GM23338 (cell line): ENCODE measurements at regions not wholly inside any gene's neighbourhood (a gene's known extent, or its start where the extent isn't known, plus 50 kb on each side); places are given as distances from the start of the nearest gene placed in this dataset.

ENCODE experiments used
- ATAC-seq: fragments of 200-7000 bp; cut with Tn5 transposase; 3 replicates; pipeline ENCODE4 v1.9.1; 2020
- DNase-seq: peaks from one replicate; pipeline ENCODE4 v3.0.0-alpha.2; 2015; ENCODE audit warnings: low spot score
- H2AFZ ChIP-seq: fragments of 200-600 bp; sonication (generic); 2 replicates; pipeline ENCODE4 v1.8.0; 2016; ENCODE audit warnings: antibody characterized with exemption, mild to moderate bottlenecking, moderate library complexity
- H3F3A ChIP-seq: fragments of 200-600 bp; sonication (generic); replicated peaks from 2 replicates; pipeline ENCODE4 v1.8.0; 2017; ENCODE audit warnings: antibody characterized with exemption, mixed run types, low read depth
- H3K27ac ChIP-seq: fragments of 200-600 bp; sonication (generic); 2 replicates; pipeline ENCODE4 v1.6.1; 2016; ENCODE audit warnings: low read depth
- H3K27me3 ChIP-seq: fragments of 200-600 bp; sonication (generic); 2 replicates; pipeline ENCODE4 v1.8.0; 2016; ENCODE audit warnings: mild to moderate bottlenecking, mixed run types, moderate library complexity; ENCODE audit not compliant: insufficient read depth
- H3K36me3 ChIP-seq: fragments of 200-600 bp; sonication (generic); 2 replicates; pipeline ENCODE4 v1.8.0; 2016; ENCODE audit warnings: mild to moderate bottlenecking; ENCODE audit not compliant: insufficient read depth
- H3K4me1 ChIP-seq: fragments of 200-600 bp; sonication (generic); 2 replicates; pipeline ENCODE4 v1.8.0; 2016; ENCODE audit warnings: mild to moderate bottlenecking, moderate library complexity; ENCODE audit not compliant: insufficient read depth
- H3K4me2 ChIP-seq: fragments of 200-600 bp; sonication (generic); 2 replicates; pipeline ENCODE4 v1.7.1; 2017; ENCODE audit warnings: mixed run types
- H3K4me3 ChIP-seq: fragments of 200-600 bp; sonication (generic); 2 replicates; pipeline ENCODE4 v1.6.1; 2016; ENCODE audit warnings: mixed run types
- H3K79me2 ChIP-seq: fragments of 200-600 bp; sonication (generic); replicated peaks from 2 replicates; pipeline ENCODE4 v1.8.0; 2017; ENCODE audit warnings: mild to moderate bottlenecking; ENCODE audit not compliant: insufficient read depth
- H3K9me2 ChIP-seq: fragments of 200-600 bp; sonication (generic); 2 replicates; pipeline ENCODE4 v1.8.0; 2017; ENCODE audit not compliant: insufficient read depth
- H4K20me1 ChIP-seq: fragments of 200-600 bp; sonication (generic); replicated peaks from 2 replicates; pipeline ENCODE4 v1.8.0; 2017; ENCODE audit warnings: mild to moderate bottlenecking; ENCODE audit not compliant: insufficient read depth
- H3K27ac Mint-ChIP-seq: 2 replicates; pipeline ENCODE4 v1.8.0; 2020; ENCODE audit warnings: inconsistent platforms, mild to moderate bottlenecking, moderate library complexity, mixed read lengths
- H3K27me3 Mint-ChIP-seq: 3 replicates; pipeline ENCODE4 v1.8.0; 2022; ENCODE audit warnings: low read depth, mild to moderate bottlenecking, moderate library complexity, mixed read lengths, inconsistent platforms; ENCODE audit not compliant: insufficient read depth, poor library complexity
- H3K36me3 Mint-ChIP-seq: 3 replicates; pipeline ENCODE4 v1.8.0; 2021; ENCODE audit warnings: low read depth, mild to moderate bottlenecking, inconsistent platforms, moderate library complexity, mixed read lengths
- H3K4me1 Mint-ChIP-seq: 3 replicates; pipeline ENCODE4 v1.8.0; 2020; ENCODE audit warnings: mild to moderate bottlenecking, inconsistent platforms, mixed read lengths
- H3K4me3 Mint-ChIP-seq: 3 replicates; pipeline ENCODE4 v1.8.0; 2021; ENCODE audit warnings: moderate library complexity, mild to moderate bottlenecking, inconsistent platforms, mixed read lengths
- H3K9me3 Mint-ChIP-seq: 3 replicates; pipeline ENCODE4 v1.8.0; 2020; ENCODE audit warnings: moderate library complexity, mild to moderate bottlenecking, inconsistent platforms, mixed read lengths
- CREB1 ChIP-seq: fragments of 250-450 bp; sonication (Bioruptor Pico); IDR thresholded peaks from 2 replicates; pipeline ENCODE4 v1.5.0; 2020; ENCODE audit warnings: low read depth, mild to moderate bottlenecking, moderate library complexity
- CTCF ChIP-seq, 2 experiments: fragments of 200-600 bp in 1 of 2; sonication (generic) in 1 of 2; conservative IDR thresholded peaks; 2 replicates each; pipeline versions ENCODE4 v1.5.1 to v1.6.1; 2016 to 2017; ENCODE audit warnings: antibody characterized with exemption in 2 of 2, low read depth in 2 of 2, mild to moderate bottlenecking in 2 of 2, moderate library complexity in 1 of 2
- EZH2 ChIP-seq: fragments of 200-600 bp; sonication (generic); IDR thresholded peaks from one replicate; pipeline ENCODE4 v1.8.0; 2017; ENCODE audit warnings: antibody characterized with exemption, mild to moderate bottlenecking, low read depth; ENCODE audit not compliant: unreplicated experiment
- EZH2phosphoT487 ChIP-seq: fragments of 200-600 bp; sonication (generic); IDR thresholded peaks from one replicate; pipeline ENCODE4 v1.8.1; 2018; ENCODE audit warnings: antibody characterized with exemption; ENCODE audit not compliant: unreplicated experiment
- JUNB ChIP-seq: IDR thresholded peaks from one replicate; pipeline ENCODE4 v1.6.1; 2016; ENCODE audit warnings: antibody characterized with exemption; ENCODE audit not compliant: unreplicated experiment
- NANOG ChIP-seq: IDR thresholded peaks from 2 replicates; pipeline ENCODE4 v1.6.1; 2016; ENCODE audit warnings: antibody characterized with exemption, borderline replicate concordance
- POLR2AphosphoS5 ChIP-seq: IDR thresholded peaks from 2 replicates; pipeline ENCODE4 v1.6.1; 2016; ENCODE audit warnings: antibody characterized with exemption, low read depth
- REST ChIP-seq: IDR thresholded peaks from one replicate; pipeline ENCODE4 v1.6.1; 2018; ENCODE audit warnings: antibody characterized with exemption; ENCODE audit not compliant: unreplicated experiment
- STAT1 ChIP-seq: IDR thresholded peaks from one replicate; pipeline ENCODE4 v1.6.1; 2016; ENCODE audit warnings: antibody characterized with exemption; ENCODE audit not compliant: unreplicated experiment
- ZNF114 ChIP-seq: fragments of 250-450 bp; sonication (Bioruptor Pico); IDR thresholded peaks from 2 replicates; pipeline ENCODE4 v1.5.0; 2020; ENCODE audit warnings: mild to moderate bottlenecking, moderate library complexity
- ZNF331 ChIP-seq: fragments of 250-450 bp; sonication (Bioruptor Pico); IDR thresholded peaks from 2 replicates; pipeline ENCODE4 v1.5.0; 2020; ENCODE audit warnings: low read depth, mild to moderate bottlenecking, moderate library complexity
- TF ChIP-seq, protein P1 (sequence below): fragments of 250-450 bp; sonication (Bioruptor Pico); IDR thresholded peaks from 2 replicates; pipeline ENCODE4 v1.5.0; 2020; ENCODE audit warnings: mild to moderate bottlenecking, moderate library complexity
- TF ChIP-seq, protein P2 (sequence below): IDR thresholded peaks from 2 replicates; pipeline ENCODE4 v1.6.1; 2016; ENCODE audit warnings: antibody characterized with exemption

- H4K20me1 ChIP-seq, result no peaks in the 10 kb centered on the region
- Mint-ChIP-seq H3K27ac (no peak overlapping the region), H3K9me3 (no peaks in the 10 kb centered on the region), H3K27me3 (peaks cover 6% of the 10 kb centered on the region), H3K4me3 (no peak overlapping the region), H3K4me1 (no peaks in the 10 kb centered on the region; the same call in 2 of the 3 replicates), H3K36me3 (no peaks in the 10 kb centered on the region)
- no peak overlapping the region for H3K27ac ChIP-seq
- H3K4me1 ChIP-seq, result no peaks in the 10 kb centered on the region
- DNase-seq (no peak), ATAC-seq (no peak)
- no peaks in the 10 kb centered on the region for H3K36me3 ChIP-seq
- H3K9me2 ChIP-seq, result no peaks in the 10 kb centered on the region
- TF ChIP-seq REST (no peak), STAT1 (no peak), ZNF331 (no peak), CREB1 (no peak), NANOG (no peak), EZH2 (no peak), ZNF114 (no peak), POLR2AphosphoS5 (no peak), EZH2phosphoT487 (no peak), CTCF (conservative IDR thresholded peaks at IDR 0.05; ENCODE audit: low read depth in 2 of 2) (no peak), JUNB (no peak)
- TF ChIP-seq, protein P1, sequence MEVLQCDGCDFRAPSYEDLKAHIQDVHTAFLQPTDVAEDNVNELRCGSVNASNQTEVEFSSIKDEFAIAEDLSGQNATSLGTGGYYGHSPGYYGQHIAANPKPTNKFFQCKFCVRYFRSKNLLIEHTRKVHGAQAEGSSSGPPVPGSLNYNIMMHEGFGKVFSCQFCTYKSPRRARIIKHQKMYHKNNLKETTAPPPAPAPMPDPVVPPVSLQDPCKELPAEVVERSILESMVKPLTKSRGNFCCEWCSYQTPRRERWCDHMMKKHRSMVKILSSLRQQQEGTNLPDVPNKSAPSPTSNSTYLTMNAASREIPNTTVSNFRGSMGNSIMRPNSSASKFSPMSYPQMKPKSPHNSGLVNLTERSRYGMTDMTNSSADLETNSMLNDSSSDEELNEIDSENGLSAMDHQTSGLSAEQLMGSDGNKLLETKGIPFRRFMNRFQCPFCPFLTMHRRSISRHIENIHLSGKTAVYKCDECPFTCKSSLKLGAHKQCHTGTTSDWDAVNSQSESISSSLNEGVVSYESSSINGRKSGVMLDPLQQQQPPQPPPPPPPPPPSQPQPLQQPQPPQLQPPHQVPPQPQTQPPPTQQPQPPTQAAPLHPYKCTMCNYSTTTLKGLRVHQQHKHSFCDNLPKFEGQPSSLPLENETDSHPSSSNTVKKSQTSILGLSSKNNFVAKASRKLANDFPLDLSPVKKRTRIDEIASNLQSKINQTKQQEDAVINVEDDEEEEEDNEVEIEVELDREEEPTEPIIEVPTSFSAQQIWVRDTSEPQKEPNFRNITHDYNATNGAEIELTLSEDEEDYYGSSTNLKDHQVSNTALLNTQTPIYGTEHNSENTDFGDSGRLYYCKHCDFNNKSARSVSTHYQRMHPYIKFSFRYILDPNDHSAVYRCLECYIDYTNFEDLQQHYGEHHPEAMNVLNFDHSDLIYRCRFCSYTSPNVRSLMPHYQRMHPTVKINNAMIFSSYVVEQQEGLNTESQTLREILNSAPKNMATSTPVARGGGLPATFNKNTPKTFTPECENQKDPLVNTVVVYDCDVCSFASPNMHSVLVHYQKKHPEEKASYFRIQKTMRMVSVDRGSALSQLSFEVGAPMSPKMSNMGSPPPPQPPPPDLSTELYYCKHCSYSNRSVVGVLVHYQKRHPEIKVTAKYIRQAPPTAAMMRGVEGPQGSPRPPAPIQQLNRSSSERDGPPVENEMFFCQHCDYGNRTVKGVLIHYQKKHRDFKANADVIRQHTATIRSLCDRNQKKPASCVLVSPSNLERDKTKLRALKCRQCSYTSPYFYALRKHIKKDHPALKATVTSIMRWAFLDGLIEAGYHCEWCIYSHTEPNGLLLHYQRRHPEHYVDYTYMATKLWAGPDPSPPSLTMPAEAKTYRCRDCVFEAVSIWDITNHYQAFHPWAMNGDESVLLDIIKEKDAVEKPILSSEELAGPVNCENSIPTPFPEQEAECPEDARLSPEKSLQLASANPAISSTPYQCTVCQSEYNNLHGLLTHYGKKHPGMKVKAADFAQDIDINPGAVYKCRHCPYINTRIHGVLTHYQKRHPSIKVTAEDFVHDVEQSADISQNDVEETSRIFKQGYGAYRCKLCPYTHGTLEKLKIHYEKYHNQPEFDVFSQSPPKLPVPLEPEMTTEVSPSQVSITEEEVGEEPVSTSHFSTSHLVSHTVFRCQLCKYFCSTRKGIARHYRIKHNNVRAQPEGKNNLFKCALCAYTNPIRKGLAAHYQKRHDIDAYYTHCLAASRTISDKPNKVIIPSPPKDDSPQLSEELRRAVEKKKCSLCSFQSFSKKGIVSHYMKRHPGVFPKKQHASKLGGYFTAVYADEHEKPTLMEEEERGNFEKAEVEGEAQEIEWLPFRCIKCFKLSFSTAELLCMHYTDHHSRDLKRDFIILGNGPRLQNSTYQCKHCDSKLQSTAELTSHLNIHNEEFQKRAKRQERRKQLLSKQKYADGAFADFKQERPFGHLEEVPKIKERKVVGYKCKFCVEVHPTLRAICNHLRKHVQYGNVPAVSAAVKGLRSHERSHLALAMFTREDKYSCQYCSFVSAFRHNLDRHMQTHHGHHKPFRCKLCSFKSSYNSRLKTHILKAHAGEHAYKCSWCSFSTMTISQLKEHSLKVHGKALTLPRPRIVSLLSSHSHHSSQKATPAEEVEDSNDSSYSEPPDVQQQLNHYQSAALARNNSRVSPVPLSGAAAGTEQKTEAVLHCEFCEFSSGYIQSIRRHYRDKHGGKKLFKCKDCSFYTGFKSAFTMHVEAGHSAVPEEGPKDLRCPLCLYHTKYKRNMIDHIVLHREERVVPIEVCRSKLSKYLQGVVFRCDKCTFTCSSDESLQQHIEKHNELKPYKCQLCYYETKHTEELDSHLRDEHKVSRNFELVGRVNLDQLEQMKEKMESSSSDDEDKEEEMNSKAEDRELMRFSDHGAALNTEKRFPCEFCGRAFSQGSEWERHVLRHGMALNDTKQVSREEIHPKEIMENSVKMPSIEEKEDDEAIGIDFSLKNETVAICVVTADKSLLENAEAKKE (CRISPR knock-in tag), result no peak
- TF ChIP-seq, protein P2, sequence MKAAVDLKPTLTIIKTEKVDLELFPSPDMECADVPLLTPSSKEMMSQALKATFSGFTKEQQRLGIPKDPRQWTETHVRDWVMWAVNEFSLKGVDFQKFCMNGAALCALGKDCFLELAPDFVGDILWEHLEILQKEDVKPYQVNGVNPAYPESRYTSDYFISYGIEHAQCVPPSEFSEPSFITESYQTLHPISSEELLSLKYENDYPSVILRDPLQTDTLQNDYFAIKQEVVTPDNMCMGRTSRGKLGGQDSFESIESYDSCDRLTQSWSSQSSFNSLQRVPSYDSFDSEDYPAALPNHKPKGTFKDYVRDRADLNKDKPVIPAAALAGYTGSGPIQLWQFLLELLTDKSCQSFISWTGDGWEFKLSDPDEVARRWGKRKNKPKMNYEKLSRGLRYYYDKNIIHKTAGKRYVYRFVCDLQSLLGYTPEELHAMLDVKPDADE, result no peak
- no peak overlapping the region for H3K4me2 ChIP-seq
- H2AFZ ChIP-seq, result no peak overlapping the region
- H3K4me3 ChIP-seq, result no peak overlapping the region
- H3F3A ChIP-seq, result no peaks in the 10 kb centered on the region
- no peaks in the 10 kb centered on the region for H3K27me3 ChIP-seq
- H3K79me2 ChIP-seq, result no peaks in the 10 kb centered on the region
Measured at GRCh38 chr3:139293665-139294023, 50.2 kb upstream of the MRPS22 start.
